GM12892 (cell line): ENCODE measurements at regions not wholly inside any gene's neighbourhood (a gene's known extent, or its start where the extent isn't known, plus 50 kb on each side); places are given as distances from the start of the nearest gene placed in this dataset.

Experiments used
- POLR2A ChIP-seq: IDR thresholded peaks from 2 replicates; pipeline ENCODE4 v1.6.1; 2011; ENCODE audit warnings: low read depth, low read length, control low read depth
- TAF1 ChIP-seq: IDR thresholded peaks from 2 replicates; pipeline ENCODE4 v1.6.1; 2011; ENCODE audit warnings: low read depth, mild to moderate bottlenecking, control low read depth, low read length, borderline replicate concordance

- no peak for TF ChIP-seq POLR2A
- no peak for TF ChIP-seq TAF1
Measured at GRCh38 chr17:74128456-74129211, 74.8 kb upstream of the RPL38 start.
